MCF 10A (cell line): ENCODE measurements at regions not wholly inside any gene's neighbourhood (a gene's known extent, or its start where the extent isn't known, plus 50 kb on each side); places are given as distances from the start of the nearest gene placed in this dataset.

Experiments
- BruUV-seq: library from RNA; stranded (reverse); fragments of 400-500 nt; replicated peaks from 2 replicates; lab custom pipeline; 2021; lab: Mats Ljungman, UMichigan
- CTCF ChIA-PET: fragments of 300-600 bp; sonication (Branson Sonifier 250); formaldehyde crosslinking; extraction: SDS; loops from one replicate; lab custom pipeline; 2021; ENCODE audit warnings: antibody characterized with exemption, inconsistent platforms; lab: Yijun Ruan, JAX
- POLR2A ChIA-PET: fragments of 300-600, 350-650 bp; sonication (Branson Sonifier 250); formaldehyde crosslinking; extraction: SDS; loops from one replicate; lab custom pipeline; 2020; ENCODE audit warnings: antibody characterized with exemption, inconsistent platforms; lab: Yijun Ruan, JAX
- DNase-seq: peaks from one replicate; pipeline ENCODE4 v3.0.0-alpha.2; 2018; ENCODE audit not compliant: unreplicated experiment
- H3K27ac Mint-ChIP-seq: one replicate; pipeline ENCODE4 v1.8.0; 2022; ENCODE audit warnings: mild to moderate bottlenecking, low read depth, mixed read lengths; ENCODE audit not compliant: unreplicated experiment
- H3K27me3 Mint-ChIP-seq: one replicate; pipeline ENCODE4 v1.8.0; 2022; ENCODE audit warnings: mixed read lengths; ENCODE audit not compliant: insufficient read depth, unreplicated experiment
- H3K36me3 Mint-ChIP-seq: one replicate; pipeline ENCODE4 v1.8.0; 2022; ENCODE audit warnings: mild to moderate bottlenecking, moderate library complexity, mixed read lengths; ENCODE audit not compliant: insufficient read depth, unreplicated experiment
- H3K4me1 Mint-ChIP-seq: one replicate; pipeline ENCODE4 v1.8.0; 2022; ENCODE audit warnings: mixed read lengths; ENCODE audit not compliant: insufficient read depth, unreplicated experiment
- H3K4me3 Mint-ChIP-seq: one replicate; pipeline ENCODE4 v1.8.0; 2022; ENCODE audit warnings: mild to moderate bottlenecking, moderate library complexity, mixed read lengths; ENCODE audit not compliant: unreplicated experiment
- H3K9me3 Mint-ChIP-seq: one replicate; pipeline ENCODE4 v1.8.0; 2022; ENCODE audit warnings: mixed read lengths; ENCODE audit not compliant: unreplicated experiment
- CTCF ChIP-seq: fragments of 200-600 bp; IDR thresholded peaks from one replicate; pipeline ENCODE4 v1.8.0; 2022; ENCODE audit warnings: antibody characterized with exemption, mild to moderate bottlenecking; ENCODE audit not compliant: unreplicated experiment
- intact Hi-C: fragments of 100-400 bp; cut with micrococcal nuclease; formaldehyde crosslinking; loops from 2 replicates; pipeline ENCODE4 v1.14.1; 2022

GRCh38 chr1:39107341-39108290, 81.5 kb downstream of the NDUFS5 start:
- ChIA-PET CTCF (interaction anchor here (0.6 to 3.6 kb wide), 11 partner anchors 15 to 281 kb away, joined by 3 to 55 read pairs (median 5); no protein-coding TSS in a partner anchor), POLR2A (interaction anchor here (0.6 to 14.3 kb wide), 15 partner anchors 7 to 257 kb away, joined by 3 to 427 read pairs (median 7); no protein-coding TSS in a partner anchor)
- H3K27ac Mint-ChIP-seq: no peak overlapping the region
- intact Hi-C loops: no loop called here
- no peaks in the 10 kb centered on the region for H3K9me3 Mint-ChIP-seq
- no peak for DNase-seq
- no peak for TF ChIP-seq CTCF
- H3K27me3 Mint-ChIP-seq: no peaks in the 10 kb centered on the region
- H3K4me1 Mint-ChIP-seq: peaks cover 34% of the 10 kb centered on the region
- BruUV-seq: TSS peak; percentile 10
- H3K36me3 Mint-ChIP-seq: no peaks in the 10 kb centered on the region
- H3K4me3 Mint-ChIP-seq: no peak overlapping the region

- ChIA-PET CTCF (interaction anchor here (0.6 to 1.8 kb wide), 9 partner anchors 24 to 1084 kb away, joined by 3 to 6 read pairs (median 3); partner anchors contain the start of gene MACF1), POLR2A (interaction anchor here (0.6 to 14.3 kb wide), 9 partner anchors 8 to 787 kb away, joined by 3 to 427 read pairs (median 18); no protein-coding TSS in a partner anchor)
- no peak overlapping the region for H3K27ac Mint-ChIP-seq
- intact Hi-C loops: no loop called here
- H3K9me3 Mint-ChIP-seq: no peaks in the 10 kb centered on the region
- no peaks in the 10 kb centered on the region for H3K27me3 Mint-ChIP-seq
- H3K4me1 Mint-ChIP-seq: peaks cover 22% of the 10 kb centered on the region
- no peak for TF ChIP-seq CTCF
- no peak for DNase-seq
- BruUV-seq: no TSS peak
- H3K36me3 Mint-ChIP-seq: no peaks in the 10 kb centered on the region
- H3K4me3 Mint-ChIP-seq: no peak overlapping the region
These were observed 83.5 kb downstream of the NDUFS5 start for GRCh38 chr1:39109644-39110043.

- H3K27me3 Mint-ChIP-seq: no peaks in the 10 kb centered on the region
- no peak overlapping the region for H3K27ac Mint-ChIP-seq
- no peaks in the 10 kb centered on the region for H3K36me3 Mint-ChIP-seq
- peak; percentile 82 for DNase-seq
- CTCF ChIA-PET: interaction anchor here (0.6 to 2.5 kb wide), 10 partner anchors 12 to 94 kb away, joined by 3 to 15 read pairs (median 4); partner anchors contain the start of gene MACF1
- intact Hi-C loops: no loop called here
- peaks cover 20% of the 10 kb centered on the region for H3K4me1 Mint-ChIP-seq
- POLR2A ChIA-PET: interaction anchor here (0.7 to 14.3 kb wide), 11 partner anchors 9 to 298 kb away, joined by 3 to 427 read pairs (median 6); no protein-coding TSS in a partner anchor
- no peak for TF ChIP-seq CTCF
- H3K9me3 Mint-ChIP-seq: no peaks in the 10 kb centered on the region
- BruUV-seq: TSS peak; percentile 62
- H3K4me3 Mint-ChIP-seq: peak overlapping the region; percentile 30
These were observed 84.2 kb downstream of the NDUFS5 start for GRCh38 chr1:39110325-39110851.
